SK-N-SH (cell line): ENCODE measurements at regions not wholly inside any gene's neighbourhood (a gene's known extent, or its start where the extent isn't known, plus 50 kb on each side); places are given as distances from the start of the nearest gene placed in this dataset.

Experiments used
- CTCF ChIA-PET: fragments of 300-600, 350-600 bp; formaldehyde crosslinking; extraction: SDS; loops from one replicate; lab custom pipeline; 2021; lab: Yijun Ruan, JAX
- POLR2A ChIA-PET: fragments of 350-600 bp; sonication (Branson Sonifier 250); formaldehyde crosslinking; extraction: SDS; loops from one replicate; lab custom pipeline; 2020; ENCODE audit warnings: antibody characterized with exemption, inconsistent platforms; lab: Yijun Ruan, JAX
- DNase-seq: peaks from one replicate; pipeline ENCODE4 v3.0.0; 2012
- H2AFZ ChIP-seq: fragments of 200-600 bp; sonication (generic); 2 replicates; pipeline ENCODE4 v1.8.1; 2016; ENCODE audit warnings: antibody characterized with exemption, mild to moderate bottlenecking, low read depth
- H3F3A ChIP-seq: fragments of 200-600 bp; sonication (generic); replicated peaks from 2 replicates; pipeline ENCODE3; 2016; ENCODE audit warnings: antibody characterized with exemption, mild to moderate bottlenecking; ENCODE audit not compliant: insufficient read depth
- H3K27ac ChIP-seq, 2 experiments: fragments of 200-500 bp in 1 of 2; fragments of 200-600 bp in 1 of 2; sonication (Bioruptor generic) in 1 of 2; sonication (generic), shearing (Covaris generic) in 1 of 2; 2 replicates each; pipeline versions ENCODE4 v1.5.1 to v1.6.1; 2014 to 2016; ENCODE audit warnings: low read depth in 2 of 2, inconsistent platforms in 1 of 2, low read length in 1 of 2, mild to moderate bottlenecking in 1 of 2, mixed read lengths in 1 of 2
- H3K27me3 ChIP-seq: fragments of 200-600 bp; sonication (generic), shearing (Covaris generic); 2 replicates; pipeline ENCODE4 v1.6.1; 2016; ENCODE audit warnings: mixed run types; ENCODE audit not compliant: insufficient read depth
- H3K36me3 ChIP-seq, 2 experiments: fragments of 200-500 bp in 1 of 2; fragments of 200-600 bp in 1 of 2; sonication (Bioruptor generic) in 1 of 2; sonication (generic) in 1 of 2; replicated peaks in 1 of 2; 2 replicates each; pipeline versions ENCODE3 to v1.5.1; 2014 to 2016; ENCODE audit warnings: low read length in 1 of 2, mild to moderate bottlenecking in 1 of 2; ENCODE audit not compliant: insufficient read depth in 2 of 2, control insufficient read depth in 1 of 2
- H3K4me1 ChIP-seq, 2 experiments: fragments of 200-500 bp in 1 of 2; fragments of 200-600 bp in 1 of 2; sonication (Bioruptor generic) in 1 of 2; sonication (generic), shearing (Covaris generic) in 1 of 2; 2 replicates each; pipeline versions ENCODE4 v1.5.1 to v1.6.1; 2014 to 2016; ENCODE audit warnings: low read depth in 1 of 2, low read length in 1 of 2, mixed run types in 1 of 2; ENCODE audit not compliant: insufficient read depth in 2 of 2, control insufficient read depth in 1 of 2
- H3K4me2 ChIP-seq: fragments of 200-600 bp; sonication (generic), shearing (Covaris generic); 2 replicates; pipeline ENCODE4 v1.6.1; 2017; ENCODE audit warnings: mixed run types
- H3K4me3 ChIP-seq, 2 experiments: fragments of 200-500 bp in 1 of 2; fragments of 200-600 bp in 1 of 2; sonication (Bioruptor generic) in 1 of 2; sonication (generic), shearing (Covaris generic) in 1 of 2; 2 replicates each; pipeline versions ENCODE4 v1.5.1 to v1.8.1; 2014 to 2016; ENCODE audit warnings: low read depth in 2 of 2, inconsistent platforms in 1 of 2, low read length in 1 of 2, mild to moderate bottlenecking in 1 of 2, mixed read lengths in 1 of 2, moderate library complexity in 1 of 2
- H3K79me2 ChIP-seq: fragments of 200-600 bp; sonication (generic); 2 replicates; pipeline ENCODE4 v1.8.1; 2017; ENCODE audit warnings: mild to moderate bottlenecking; ENCODE audit not compliant: insufficient read depth
- H3K9ac ChIP-seq: fragments of 200-600 bp; sonication (generic); 2 replicates; pipeline ENCODE4 v1.6.1; 2017; ENCODE audit warnings: mixed run types
- H3K9me2 ChIP-seq: fragments of 200-600 bp; sonication (generic); 2 replicates; pipeline ENCODE4 v1.6.1; 2017; ENCODE audit warnings: mixed run types
- H3K9me3 ChIP-seq: fragments of 200-600 bp; sonication (generic); 2 replicates; pipeline ENCODE4 v1.6.1; 2017; ENCODE audit warnings: mixed run types, mild to moderate bottlenecking, moderate library complexity
- H4K20me1 ChIP-seq: fragments of 200-600 bp; sonication (generic); 2 replicates; pipeline ENCODE4 v1.6.1; 2017; ENCODE audit warnings: mild to moderate bottlenecking, mixed run types; ENCODE audit not compliant: insufficient read depth
- CTCF ChIP-seq: fragments of 200-600 bp; sonication (generic); IDR thresholded peaks from 2 replicates; pipeline ENCODE4 v1.6.1; 2017; ENCODE audit warnings: antibody characterized with exemption, mild to moderate bottlenecking, moderate library complexity
- ELF1 ChIP-seq: IDR thresholded peaks from 2 replicates; pipeline ENCODE4 v1.4.0; 2012
- EP300 ChIP-seq, 2 experiments: IDR thresholded peaks; 2 replicates each; pipeline versions ENCODE4 v1.4.0 to v1.6.1; 2012; ENCODE audit warnings: borderline replicate concordance in 1 of 2, low read depth in 1 of 2, low read length in 1 of 2
- EZH2phosphoT487 ChIP-seq: fragments of 200-600 bp; sonication (generic); IDR thresholded peaks from 2 replicates; pipeline ENCODE4 v1.6.1; 2017; ENCODE audit warnings: low read depth, mixed run types, mild to moderate bottlenecking, antibody characterized with exemption, moderate library complexity, borderline replicate concordance
- FOSL2 ChIP-seq: IDR thresholded peaks from 2 replicates; pipeline ENCODE4 v1.4.0; 2012; ENCODE audit warnings: low read depth, mild to moderate bottlenecking, moderate library complexity, borderline replicate concordance
- FOXJ3 ChIP-seq: sonication (generic); formaldehyde crosslinking; IDR thresholded peaks from 2 replicates; pipeline ENCODE4 v1.5.1; 2020; ENCODE audit warnings: mild to moderate bottlenecking, missing genetic modification reagents
- GATA2 ChIP-seq: sonication (generic); formaldehyde crosslinking; IDR thresholded peaks from 2 replicates; pipeline ENCODE4 v1.5.0; 2020; ENCODE audit warnings: mild to moderate bottlenecking, missing genetic modification reagents
- JUND ChIP-seq: IDR thresholded peaks from 2 replicates; pipeline ENCODE4 v1.4.0; 2012
- MXI1 ChIP-seq: IDR thresholded peaks from 2 replicates; pipeline ENCODE4 v1.6.1; 2012; ENCODE audit warnings: mild to moderate bottlenecking, low read depth, low read length, improper control_type of control experiment
- NRF1 ChIP-seq: IDR thresholded peaks from 2 replicates; pipeline ENCODE4 v1.6.1; 2012; ENCODE audit warnings: low read depth, mild to moderate bottlenecking, low read length
- RCOR1 ChIP-seq: fragments of 150-350 bp; IDR thresholded peaks from 2 replicates; pipeline ENCODE4 v1.6.1; 2017; ENCODE audit warnings: antibody characterized with exemption, low read length
- TCF12 ChIP-seq: IDR thresholded peaks from 2 replicates; pipeline ENCODE4 v1.4.0; 2012
- WGBS: methylation state at CpG from one replicate; pipeline ENCODE4 v1.1.6; 2017; ENCODE audit warnings: low lambda C conversion rate; 5-methylcytosine and 5-hydroxymethylcytosine counted together
- TF ChIP-seq, protein P1 (sequence below): fragments of 150-350 bp; IDR thresholded peaks from 2 replicates; pipeline ENCODE4 v1.6.1; 2016; ENCODE audit warnings: mild to moderate bottlenecking, low read depth, low read length

GRCh38 chr4:154049457-154050181 is 260.7 kb upstream of the SFRP2 start:
- DNase-seq = peak; percentile 39
- Histone ChIP-seq H3K27ac (no peak overlapping the region), H2AFZ (no peak overlapping the region), H3K27me3 (peaks cover 6% of the 10 kb centered on the region; the same call in 1 of the 2 replicates), H3K36me3 (no peaks in the 10 kb centered on the region), H3K9me2 (no peaks in the 10 kb centered on the region)
- POLR2A ChIA-PET = interaction anchor here (0.6 kb wide), 1 partner anchor 46 kb away, joined by 3 read pairs; no protein-coding TSS in a partner anchor
- TF ChIP-seq GATA2 (CRISPR knock-in tag) (no peak), CTCF (peak; percentile 32; the same call in 1 of the 2 replicates)
- TF ChIP-seq, all 33 proteins: peak for 1
- H4K20me1 ChIP-seq = no peaks in the 10 kb centered on the region
- no peaks in the 10 kb centered on the region for H3K9me3 ChIP-seq
- no peaks in the 10 kb centered on the region for H3K4me1 ChIP-seq
- H3F3A ChIP-seq = no peaks in the 10 kb centered on the region
- no peak overlapping the region for H3K4me2 ChIP-seq
- under 1% methylated on average over 6 of the region's 6 CpGs for WGBS
- no peak overlapping the region; a peak in 1 of 4 replicates for H3K4me3 ChIP-seq
- no peak overlapping the region for H3K9ac ChIP-seq
- no peaks in the 10 kb centered on the region for H3K79me2 ChIP-seq
- CTCF ChIA-PET = interaction anchor here (1.1 to 1.4 kb wide), 2 partner anchors 257 to 264 kb away, joined by 3 to 5 read pairs; no protein-coding TSS in a partner anchor

GRCh38 chr4:154047733-154048132 is 258.9 kb upstream of the SFRP2 start:
- no peak for DNase-seq
- Histone ChIP-seq H3K4me1 (no peaks in the 10 kb centered on the region), H3K79me2 (no peaks in the 10 kb centered on the region), H3K9me3 (no peaks in the 10 kb centered on the region), H3K9ac (no peak overlapping the region), H4K20me1 (no peaks in the 10 kb centered on the region), H3K4me3 (no peak overlapping the region), H3K27me3 (peaks cover 10% of the 10 kb centered on the region; the same call in 1 of the 2 replicates), H3K27ac (no peak overlapping the region), H3K4me2 (no peak overlapping the region), H3K9me2 (no peaks in the 10 kb centered on the region), H3K36me3 (no peaks in the 10 kb centered on the region), H3F3A (no peaks in the 10 kb centered on the region), H2AFZ (no peak overlapping the region)
- WGBS = 0% methylated on average over 1 of the region's 1 CpG
- ChIA-PET CTCF (interaction anchor here (1.3 kb wide), 1 partner anchor 22 kb away, joined by 3 read pairs; no protein-coding TSS in a partner anchor), POLR2A (no interaction called here)
- TF ChIP-seq JUND (no peak), RCOR1 (no peak), FOSL2 (no peak), ELF1 (no peak), FOXJ3 (no peak), MXI1 (no peak), EP300 (IDR thresholded peaks at IDR 0.05; ENCODE audit: borderline replicate concordance in 1 of 2, low read depth in 1 of 2, low read length in 1 of 2) (no peak), TCF12 (no peak), NRF1 (no peak), EZH2phosphoT487 (no peak), CTCF (no peak)
- TF ChIP-seq, protein P1, sequence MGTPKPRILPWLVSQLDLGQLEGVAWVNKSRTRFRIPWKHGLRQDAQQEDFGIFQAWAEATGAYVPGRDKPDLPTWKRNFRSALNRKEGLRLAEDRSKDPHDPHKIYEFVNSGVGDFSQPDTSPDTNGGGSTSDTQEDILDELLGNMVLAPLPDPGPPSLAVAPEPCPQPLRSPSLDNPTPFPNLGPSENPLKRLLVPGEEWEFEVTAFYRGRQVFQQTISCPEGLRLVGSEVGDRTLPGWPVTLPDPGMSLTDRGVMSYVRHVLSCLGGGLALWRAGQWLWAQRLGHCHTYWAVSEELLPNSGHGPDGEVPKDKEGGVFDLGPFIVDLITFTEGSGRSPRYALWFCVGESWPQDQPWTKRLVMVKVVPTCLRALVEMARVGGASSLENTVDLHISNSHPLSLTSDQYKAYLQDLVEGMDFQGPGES = no peak
